KMS-11 (cell line): ENCODE measurements at regions not wholly inside any gene's neighbourhood (a gene's known extent, or its start where the extent isn't known, plus 50 kb on each side); places are given as distances from the start of the nearest gene placed in this dataset.

ENCODE experiments used
- H2AFZ ChIP-seq: fragments of 200-600 bp; sonication (generic); 2 replicates; pipeline ENCODE4 v1.6.1; 2016; ENCODE audit warnings: antibody characterized with exemption, mixed run types, low read depth
- H3K27ac ChIP-seq: fragments of 200-600 bp; sonication (generic); 2 replicates; pipeline ENCODE4 v1.6.1; 2016; ENCODE audit warnings: mild to moderate bottlenecking, mixed run types
- H3K27me3 ChIP-seq: fragments of 200-600 bp; sonication (generic); 2 replicates; pipeline ENCODE4 v1.6.1; 2017; ENCODE audit warnings: mild to moderate bottlenecking, low read depth, mixed run types, moderate library complexity; ENCODE audit not compliant: insufficient read depth
- H3K36me3 ChIP-seq: fragments of 200-600 bp; sonication (generic); 2 replicates; pipeline ENCODE4 v1.6.1; 2017; ENCODE audit warnings: mild to moderate bottlenecking, mixed run types; ENCODE audit not compliant: insufficient read depth
- H3K4me1 ChIP-seq: fragments of 200-600 bp; sonication (generic); 2 replicates; pipeline ENCODE4 v1.6.1; 2016; ENCODE audit warnings: mild to moderate bottlenecking, low read depth, mixed run types; ENCODE audit not compliant: poor library complexity, severe bottlenecking
- H3K4me2 ChIP-seq: fragments of 200-600 bp; sonication (generic); 2 replicates; pipeline ENCODE4 v1.7.0; 2016; ENCODE audit warnings: mild to moderate bottlenecking, mixed run types
- H3K4me3 ChIP-seq: fragments of 200-600 bp; sonication (generic); IDR thresholded peaks from 2 replicates; pipeline ENCODE4 v1.6.1; 2017; ENCODE audit warnings: low read depth, low read length, mixed read lengths; ENCODE audit not compliant: insufficient read depth
- H3K79me2 ChIP-seq: fragments of 200-600 bp; sonication (generic); 2 replicates; pipeline ENCODE4 v1.6.1; 2016; ENCODE audit warnings: low read depth, mixed run types; ENCODE audit not compliant: insufficient read depth
- H3K9ac ChIP-seq: fragments of 200-600 bp; sonication (generic); 2 replicates; pipeline ENCODE4 v1.6.1; 2016; ENCODE audit warnings: mild to moderate bottlenecking, mixed run types
- H4K20me1 ChIP-seq: fragments of 200-600 bp; sonication (generic); 2 replicates; pipeline ENCODE4 v1.6.1; 2016; ENCODE audit warnings: mild to moderate bottlenecking, mixed run types; ENCODE audit not compliant: insufficient read depth
- CTCF ChIP-seq: fragments of 200-600 bp; sonication (generic); conservative IDR thresholded peaks from 2 replicates; pipeline ENCODE4 v1.6.1; 2017; ENCODE audit warnings: low read depth, mild to moderate bottlenecking, antibody characterized with exemption, low read length, moderate library complexity, mixed read lengths

DNA sequence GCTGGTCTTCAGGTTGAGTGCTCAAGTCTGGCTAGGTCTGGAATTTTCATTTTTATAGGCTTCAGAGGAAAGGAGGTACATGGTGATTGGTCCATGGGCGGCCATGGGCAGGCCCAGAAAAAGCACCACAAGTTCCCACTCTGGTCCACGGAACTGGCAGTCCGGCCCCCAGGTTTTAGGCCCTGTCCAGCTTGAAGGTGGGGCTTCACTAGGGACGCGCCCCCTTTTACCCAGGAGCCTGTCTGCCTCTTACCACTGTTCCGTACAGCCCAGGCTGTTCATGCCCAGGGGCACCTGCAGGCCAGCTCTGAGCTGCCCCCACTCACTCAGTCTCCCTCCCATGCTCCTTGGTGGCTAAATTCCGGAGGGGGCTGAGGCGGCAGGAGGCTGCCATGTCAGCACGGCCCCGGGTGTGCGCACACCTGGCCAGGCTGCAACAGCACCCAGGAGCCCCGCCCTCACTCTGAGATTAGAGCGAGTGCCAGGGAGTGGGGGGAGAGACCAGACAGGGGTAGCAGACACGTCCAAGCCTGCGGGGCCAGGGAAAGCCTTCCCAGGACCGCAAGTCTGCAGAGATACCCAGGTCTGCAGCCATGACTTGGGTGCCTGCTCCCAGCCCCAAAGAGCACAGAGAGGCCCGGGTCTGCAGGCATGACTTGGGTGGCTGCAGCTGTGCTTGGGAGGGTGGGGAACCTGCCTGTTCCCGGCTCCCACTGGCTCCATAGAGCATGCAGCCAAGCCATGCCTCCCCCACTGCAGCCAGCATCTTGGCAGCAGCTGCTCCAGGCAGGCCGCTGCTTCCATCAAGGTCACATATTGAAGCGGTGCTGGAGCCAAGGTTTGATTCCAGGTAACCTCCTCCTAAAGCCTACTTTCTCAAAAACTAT, 390.2 kb upstream of the SGCD start:
- Histone ChIP-seq H3K4me1 (no peaks in the 10 kb centered on the region), H4K20me1 (no peaks in the 10 kb centered on the region), H3K36me3 (no peaks in the 10 kb centered on the region), H3K9ac (no peak overlapping the region), H3K27ac (no peak overlapping the region), H3K27me3 (no peaks in the 10 kb centered on the region), H2AFZ (no peak overlapping the region), H3K4me3 (no peak overlapping the region), H3K4me2 (no peak overlapping the region), H3K79me2 (no peaks in the 10 kb centered on the region)
- no peak for TF ChIP-seq CTCF

GRCh38 chr5:155938051-155938450, 388.9 kb upstream of the SGCD start:
- Histone ChIP-seq H3K27me3 (no peaks in the 10 kb centered on the region), H3K36me3 (no peaks in the 10 kb centered on the region), H3K4me1 (no peaks in the 10 kb centered on the region), H3K4me3 (no peak overlapping the region), H3K9ac (no peak overlapping the region), H4K20me1 (no peaks in the 10 kb centered on the region), H3K79me2 (no peaks in the 10 kb centered on the region), H3K27ac (no peak overlapping the region), H3K4me2 (no peak overlapping the region), H2AFZ (no peak overlapping the region)
- no peak for TF ChIP-seq CTCF

GRCh38 chr5:155941340-155941739, 385.6 kb upstream of the SGCD start:
- no peak for TF ChIP-seq CTCF
- Histone ChIP-seq H3K36me3 (no peaks in the 10 kb centered on the region), H4K20me1 (no peaks in the 10 kb centered on the region), H3K4me2 (no peak overlapping the region), H3K4me3 (no peak overlapping the region), H3K27me3 (no peaks in the 10 kb centered on the region), H3K79me2 (no peaks in the 10 kb centered on the region), H2AFZ (no peak overlapping the region), H3K27ac (no peak overlapping the region), H3K9ac (no peak overlapping the region), H3K4me1 (no peaks in the 10 kb centered on the region)

DNA sequence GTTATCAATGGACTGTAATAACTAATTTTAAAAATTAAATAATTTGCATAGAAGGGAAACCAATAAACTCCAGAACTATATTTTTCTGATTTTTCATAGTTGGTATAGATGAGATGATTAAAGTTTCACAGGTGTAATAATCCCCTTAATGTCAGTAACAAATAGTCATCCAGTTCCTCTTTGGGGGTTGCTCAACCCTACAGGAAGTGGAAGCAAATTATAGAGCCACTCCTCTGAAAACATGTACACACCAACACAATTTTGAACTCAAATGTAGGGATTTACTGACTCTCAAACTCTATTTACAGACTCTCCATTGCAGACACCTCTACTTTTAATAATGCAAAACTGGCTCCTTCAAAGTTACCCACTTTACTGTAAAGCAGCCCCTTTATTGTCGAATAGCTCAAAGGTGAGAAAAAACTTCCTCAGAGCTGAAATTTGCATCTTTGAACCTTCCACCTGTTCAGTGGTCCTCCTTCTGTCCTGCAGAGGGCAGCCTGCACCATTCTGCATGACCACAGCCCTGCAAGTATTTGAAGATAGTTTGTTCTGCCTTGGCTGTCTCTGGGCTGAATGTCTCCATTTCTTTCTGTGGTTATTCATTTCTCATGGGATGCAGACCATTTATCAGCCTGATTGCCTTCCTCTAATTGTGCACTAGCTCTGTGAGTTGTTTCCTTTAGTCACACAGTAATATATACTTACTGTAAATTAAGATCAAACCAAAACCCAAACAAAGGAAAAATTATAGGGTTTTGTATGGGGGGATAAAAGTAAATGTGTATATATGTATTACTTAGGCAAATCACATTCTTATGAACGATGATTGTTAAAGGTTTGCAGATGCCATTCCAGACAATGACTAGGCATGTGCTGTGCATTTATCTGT, 383.2 kb upstream of the SGCD start:
- no peaks in the 10 kb centered on the region for H3K36me3 ChIP-seq
- TF ChIP-seq CTCF, result peak; percentile 69
- no peak overlapping the region for H3K4me3 ChIP-seq
- H3K9ac ChIP-seq, result no peak overlapping the region
- H3K4me2 ChIP-seq, result no peak overlapping the region
- no peaks in the 10 kb centered on the region for H4K20me1 ChIP-seq
- H3K4me1 ChIP-seq, result no peaks in the 10 kb centered on the region
- no peak overlapping the region for H2AFZ ChIP-seq
- H3K27ac ChIP-seq, result no peak overlapping the region
- no peaks in the 10 kb centered on the region for H3K27me3 ChIP-seq
- no peaks in the 10 kb centered on the region for H3K79me2 ChIP-seq
